ENCODE measurements at regions not wholly inside any gene's neighbourhood (a gene's known extent, or its start where the extent isn't known, plus 50 kb on each side); places are given as distances from the start of the nearest gene placed in this dataset.

DNA sequence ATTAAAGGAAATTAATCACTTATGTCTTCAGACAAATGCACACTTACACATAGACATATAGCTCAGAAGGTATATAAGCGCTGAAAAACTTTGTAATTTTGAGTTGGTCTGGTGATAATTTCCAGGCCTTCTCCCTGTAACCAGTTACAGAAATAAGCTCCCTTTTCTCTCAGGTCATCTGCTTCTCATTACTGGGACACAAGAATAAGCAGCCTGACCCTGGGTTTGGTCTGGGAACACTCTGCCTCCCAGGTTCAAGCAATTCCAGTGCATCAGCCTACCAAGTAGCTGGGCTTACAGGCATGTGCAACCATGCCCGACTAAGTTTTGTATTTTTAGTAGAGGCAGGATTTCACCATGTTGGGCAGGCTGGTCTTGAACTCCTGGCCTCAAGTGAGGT, 274.5 kb downstream of the LMO7 start:
- DNase-seq (ENCODE audit: low read depth), result no peak
- TF ChIP-seq, protein P1, sequence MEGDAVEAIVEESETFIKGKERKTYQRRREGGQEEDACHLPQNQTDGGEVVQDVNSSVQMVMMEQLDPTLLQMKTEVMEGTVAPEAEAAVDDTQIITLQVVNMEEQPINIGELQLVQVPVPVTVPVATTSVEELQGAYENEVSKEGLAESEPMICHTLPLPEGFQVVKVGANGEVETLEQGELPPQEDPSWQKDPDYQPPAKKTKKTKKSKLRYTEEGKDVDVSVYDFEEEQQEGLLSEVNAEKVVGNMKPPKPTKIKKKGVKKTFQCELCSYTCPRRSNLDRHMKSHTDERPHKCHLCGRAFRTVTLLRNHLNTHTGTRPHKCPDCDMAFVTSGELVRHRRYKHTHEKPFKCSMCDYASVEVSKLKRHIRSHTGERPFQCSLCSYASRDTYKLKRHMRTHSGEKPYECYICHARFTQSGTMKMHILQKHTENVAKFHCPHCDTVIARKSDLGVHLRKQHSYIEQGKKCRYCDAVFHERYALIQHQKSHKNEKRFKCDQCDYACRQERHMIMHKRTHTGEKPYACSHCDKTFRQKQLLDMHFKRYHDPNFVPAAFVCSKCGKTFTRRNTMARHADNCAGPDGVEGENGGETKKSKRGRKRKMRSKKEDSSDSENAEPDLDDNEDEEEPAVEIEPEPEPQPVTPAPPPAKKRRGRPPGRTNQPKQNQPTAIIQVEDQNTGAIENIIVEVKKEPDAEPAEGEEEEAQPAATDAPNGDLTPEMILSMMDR (IDR thresholded peaks at IDR 0.05; ENCODE audit: control insufficient read depth, insufficient read depth, low read depth, low read length, missing control alignments), result no peak
- H3K4me3 ChIP-seq (ENCODE audit: control insufficient read depth, low read depth, low read length), result no peak overlapping the region

Data from AG09309 (cell line).